HUES6 (cell line): ENCODE measurements at regions not wholly inside any gene's neighbourhood (a gene's known extent, or its start where the extent isn't known, plus 50 kb on each side); places are given as distances from the start of the nearest gene placed in this dataset.

ENCODE experiments used
- H3K27ac ChIP-seq: 2 replicates; pipeline ENCODE4 v1.7.0; 2013; ENCODE audit warnings: low read depth, mild to moderate bottlenecking, low read length, inconsistent platforms
- H3K27me3 ChIP-seq: 2 replicates; pipeline ENCODE4 v1.6.1; 2013; ENCODE audit warnings: low read length; ENCODE audit not compliant: control insufficient read depth, insufficient read depth
- H3K36me3 ChIP-seq: 2 replicates; pipeline ENCODE4 v1.6.1; 2013; ENCODE audit warnings: low read length; ENCODE audit not compliant: control insufficient read depth, insufficient read depth
- H3K4me1 ChIP-seq: 2 replicates; pipeline ENCODE4 v1.6.1; 2013; ENCODE audit warnings: low read length; ENCODE audit not compliant: control insufficient read depth, insufficient read depth
- H3K4me3 ChIP-seq: 2 replicates; pipeline ENCODE4 v1.5.1; 2013; ENCODE audit warnings: low read depth, low read length
- H3K9ac ChIP-seq: one replicate; pipeline ENCODE4 v1.6.1; 2013; ENCODE audit warnings: mild to moderate bottlenecking, low read length
- H3K9me3 ChIP-seq: 2 replicates; pipeline ENCODE4 v1.6.1; 2013; ENCODE audit warnings: low read depth, low read length; ENCODE audit not compliant: control insufficient read depth, insufficient read depth

- Histone ChIP-seq H3K9ac (no peak overlapping the region), H3K36me3 (no peaks in the 10 kb centered on the region), H3K4me1 (peaks cover 31% of the 10 kb centered on the region), H3K27me3 (no peaks in the 10 kb centered on the region), H3K4me3 (no peak overlapping the region), H3K9me3 (no peaks in the 10 kb centered on the region), H3K27ac (no peak overlapping the region)
Measured at GRCh38 chr17:63151941-63152523, 186.0 kb downstream of the TANC2 start.

GRCh38 chr17:63153488-63153887 lies 187.5 kb downstream of the TANC2 start:
- Histone ChIP-seq H3K36me3 (no peaks in the 10 kb centered on the region), H3K9ac (no peak overlapping the region), H3K27me3 (no peaks in the 10 kb centered on the region), H3K4me3 (no peak overlapping the region), H3K9me3 (no peaks in the 10 kb centered on the region), H3K4me1 (peaks cover 31% of the 10 kb centered on the region), H3K27ac (no peak overlapping the region)

- Histone ChIP-seq H3K9ac (no peak overlapping the region), H3K36me3 (no peaks in the 10 kb centered on the region), H3K9me3 (no peaks in the 10 kb centered on the region), H3K27ac (no peak overlapping the region), H3K4me3 (no peak overlapping the region), H3K4me1 (peaks cover 31% of the 10 kb centered on the region), H3K27me3 (no peaks in the 10 kb centered on the region)
Measured at GRCh38 chr17:63154586-63155244, 188.7 kb downstream of the TANC2 start.

GRCh38 chr17:63156986-63157385 lies 191.0 kb downstream of the TANC2 start:
- Histone ChIP-seq H3K27ac (no peak overlapping the region), H3K4me1 (peaks cover 20% of the 10 kb centered on the region), H3K9me3 (no peaks in the 10 kb centered on the region), H3K36me3 (no peaks in the 10 kb centered on the region), H3K9ac (no peak overlapping the region), H3K27me3 (no peaks in the 10 kb centered on the region), H3K4me3 (no peak overlapping the region)

GRCh38 chr17:63162406-63163157 lies 196.5 kb downstream of the TANC2 start:
- Histone ChIP-seq H3K36me3 (no peaks in the 10 kb centered on the region), H3K9me3 (no peaks in the 10 kb centered on the region), H3K4me3 (no peak overlapping the region), H3K27ac (no peak overlapping the region), H3K4me1 (no peaks in the 10 kb centered on the region), H3K9ac (no peak overlapping the region), H3K27me3 (no peaks in the 10 kb centered on the region)

GRCh38 chr17:63163158-63163520 lies 197.1 kb downstream of the TANC2 start:
- no peaks in the 10 kb centered on the region for H3K27me3 ChIP-seq
- no peak overlapping the region for H3K9ac ChIP-seq
- no peaks in the 10 kb centered on the region for H3K4me1 ChIP-seq

GRCh38 chr17:63165400-63165799 lies 199.4 kb downstream of the TANC2 start:
- no peak overlapping the region for H3K4me3 ChIP-seq
- H3K9me3 ChIP-seq: no peaks in the 10 kb centered on the region
- no peak overlapping the region for H3K27ac ChIP-seq
- H3K9ac ChIP-seq: no peak overlapping the region
- no peaks in the 10 kb centered on the region for H3K4me1 ChIP-seq
- H3K36me3 ChIP-seq: no peaks in the 10 kb centered on the region
- no peaks in the 10 kb centered on the region for H3K27me3 ChIP-seq

More at GRCh38 chr17:63163158-63163520, 197.1 kb downstream of the TANC2 start:
- no peaks in the 10 kb centered on the region for H3K9me3 ChIP-seq
- no peaks in the 10 kb centered on the region for H3K36me3 ChIP-seq
- H3K27ac ChIP-seq: no peak overlapping the region
- H3K4me3 ChIP-seq: no peak overlapping the region

- H3K27me3 ChIP-seq: no peaks in the 10 kb centered on the region
- no peak overlapping the region for H3K4me3 ChIP-seq
- H3K36me3 ChIP-seq: no peaks in the 10 kb centered on the region
- H3K9me3 ChIP-seq: no peaks in the 10 kb centered on the region
- no peak overlapping the region for H3K9ac ChIP-seq
- H3K27ac ChIP-seq: no peak overlapping the region
- H3K4me1 ChIP-seq: peaks cover 4% of the 10 kb centered on the region; the same call in 1 of the 2 replicates
Measured at GRCh38 chr17:63170795-63171194, 204.8 kb downstream of the TANC2 start.

GRCh38 chr17:63171428-63172393 lies 205.7 kb downstream of the TANC2 start:
- H3K36me3 ChIP-seq: no peaks in the 10 kb centered on the region
- H3K9ac ChIP-seq: no peak overlapping the region
- no peak overlapping the region for H3K27ac ChIP-seq
- no peak overlapping the region for H3K4me3 ChIP-seq
- no peaks in the 10 kb centered on the region for H3K27me3 ChIP-seq
- H3K9me3 ChIP-seq: 0 out of 2 replicates have a peak, but pooled peaks cover 2% of the 10 kb centered on the region
- peaks cover 4% of the 10 kb centered on the region; the same call in 1 of the 2 replicates for H3K4me1 ChIP-seq

GRCh38 chr17:63173450-63173849 lies 207.4 kb downstream of the TANC2 start:
- H3K4me3 ChIP-seq: no peak overlapping the region
- H3K9ac ChIP-seq: no peak overlapping the region
- no peak overlapping the region for H3K27ac ChIP-seq
- 0 out of 2 replicates have a peak, but pooled peaks cover 2% of the 10 kb centered on the region for H3K9me3 ChIP-seq
- H3K4me1 ChIP-seq: peaks cover 4% of the 10 kb centered on the region; the same call in 1 of the 2 replicates
- H3K36me3 ChIP-seq: no peaks in the 10 kb centered on the region
- no peaks in the 10 kb centered on the region for H3K27me3 ChIP-seq
